ENCODE measurements at regions not wholly inside any gene's neighbourhood (a gene's known extent, or its start where the extent isn't known, plus 50 kb on each side); places are given as distances from the start of the nearest gene placed in this dataset.

GRCh38 chr2:236647621-236648020 lies 78.0 kb downstream of the ACKR3 start:
- Histone ChIP-seq H3K4me3 (no peak overlapping the region), H3K27ac (no peak overlapping the region)

- H3K27ac ChIP-seq, result peak overlapping the region in 6 of 21 experiments; percentile 18 to 79 (median 58)
- no peak overlapping the region for H3K4me3 ChIP-seq
Observed at GRCh38 chr2:236653863-236654262, 84.2 kb downstream of the ACKR3 start.

GRCh38 chr2:236654496-236654895 lies 84.9 kb downstream of the ACKR3 start:
- Histone ChIP-seq H3K4me3 (no peak overlapping the region), H3K27ac (peak overlapping the region in 7 of 21 experiments; percentile 2 to 79 (median 52))

GRCh38 chr2:236656166-236656565 lies 86.5 kb downstream of the ACKR3 start:
- Histone ChIP-seq H3K27ac (peak overlapping the region in 1 of 21 experiments; percentile 35), H3K4me3 (no peak overlapping the region)

- H3K4me3 ChIP-seq, result no peak overlapping the region
- peak overlapping the region in 1 of 21 experiments; percentile 35 for H3K27ac ChIP-seq
Observed at GRCh38 chr2:236656721-236657120, 87.1 kb downstream of the ACKR3 start.

- Histone ChIP-seq H3K4me3 (no peak overlapping the region), H3K27ac (no peak overlapping the region)
Observed at GRCh38 chr2:236657215-236657614, 87.6 kb downstream of the ACKR3 start.

- no peak overlapping the region for H3K4me3 ChIP-seq
- H3K27ac ChIP-seq, result no peak overlapping the region
Observed at GRCh38 chr2:236657801-236658200, 88.2 kb downstream of the ACKR3 start.

GRCh38 chr2:236658974-236659757 lies 89.5 kb downstream of the ACKR3 start:
- Histone ChIP-seq H3K4me3 (no peak overlapping the region), H3K27ac (no peak overlapping the region)

- H3K4me3 ChIP-seq, result no peak overlapping the region
- H3K27ac ChIP-seq, result peak overlapping the region in 2 of 21 experiments; percentile 12 to 85
Observed at GRCh38 chr2:236659758-236660150, 90.1 kb downstream of the ACKR3 start.

GRCh38 chr2:236661061-236661761 lies 91.6 kb downstream of the ACKR3 start:
- Histone ChIP-seq H3K4me3 (no peak overlapping the region), H3K27ac (peak overlapping the region in 14 of 21 experiments; percentile 16 to 86 (median 60))

GRCh38 chr2:236661762-236662110 lies 92.1 kb downstream of the ACKR3 start:
- no peak overlapping the region for H3K4me3 ChIP-seq
- H3K27ac ChIP-seq, result peak overlapping the region in 13 of 21 experiments; percentile 10 to 86 (median 62)

GRCh38 chr2:236662231-236663185 lies 92.9 kb downstream of the ACKR3 start:
- Histone ChIP-seq H3K27ac (peak overlapping the region in 16 of 21 experiments; percentile 10 to 86 (median 64)), H3K4me3 (no peak overlapping the region)

GRCh38 chr2:236663287-236664101 lies 93.9 kb downstream of the ACKR3 start:
- H3K4me3 ChIP-seq, result no peak overlapping the region
- peak overlapping the region in 13 of 21 experiments; percentile 26 to 86 (median 62) for H3K27ac ChIP-seq

- peak overlapping the region in 8 of 21 experiments; percentile 12 to 85 (median 52) for H3K27ac ChIP-seq
- no peak overlapping the region for H3K4me3 ChIP-seq
Observed at GRCh38 chr2:236664136-236664535, 94.5 kb downstream of the ACKR3 start.

GRCh38 chr2:236665101-236665500 lies 95.5 kb downstream of the ACKR3 start:
- no peak overlapping the region for H3K4me3 ChIP-seq
- H3K27ac ChIP-seq, result no peak overlapping the region

- no peak overlapping the region for H3K27ac ChIP-seq
- H3K4me3 ChIP-seq, result no peak overlapping the region
Observed at GRCh38 chr2:236665572-236666118, 96.0 kb downstream of the ACKR3 start.

- Histone ChIP-seq H3K4me3 (no peak overlapping the region), H3K27ac (no peak overlapping the region)
Observed at GRCh38 chr2:236666646-236667204, 97.1 kb downstream of the ACKR3 start.

GRCh38 chr2:236667526-236667925 lies 97.9 kb downstream of the ACKR3 start:
- Histone ChIP-seq H3K4me3 (no peak overlapping the region), H3K27ac (no peak overlapping the region)

All from skin epidermis (tissue), 12 donors.